IPS-18a (cell line): ENCODE measurements at regions not wholly inside any gene's neighbourhood (a gene's known extent, or its start where the extent isn't known, plus 50 kb on each side); places are given as distances from the start of the nearest gene placed in this dataset.

ENCODE experiments used
- H3K27ac ChIP-seq: one replicate; pipeline ENCODE4 v1.5.1; 2013; ENCODE audit warnings: low read length
- H3K27me3 ChIP-seq: one replicate; pipeline ENCODE4 v1.6.1; 2013; ENCODE audit warnings: mild to moderate bottlenecking, low read length; ENCODE audit not compliant: control insufficient read depth, insufficient read depth
- H3K36me3 ChIP-seq: one replicate; pipeline ENCODE4 v1.6.1; 2013; ENCODE audit warnings: low read depth, low read length; ENCODE audit not compliant: control insufficient read depth
- H3K4me1 ChIP-seq: one replicate; pipeline ENCODE4 v1.6.1; 2013; ENCODE audit warnings: low read depth, low read length; ENCODE audit not compliant: control insufficient read depth
- H3K4me3 ChIP-seq: one replicate; pipeline ENCODE4 v1.5.1; 2013; ENCODE audit warnings: low read length
- H3K9ac ChIP-seq: one replicate; pipeline ENCODE4 v1.6.1; 2013; ENCODE audit warnings: mild to moderate bottlenecking, low read length, moderate library complexity
- H3K9me3 ChIP-seq: one replicate; pipeline ENCODE4 v1.6.1; 2013; ENCODE audit warnings: low read depth, low read length; ENCODE audit not compliant: control insufficient read depth

GRCh38 chr4:163878336-163879121, 384.0 kb downstream of the TMA16 start:
- Histone ChIP-seq H3K4me1 (no peaks in the 10 kb centered on the region), H3K36me3 (no peaks in the 10 kb centered on the region), H3K9me3 (no peaks in the 10 kb centered on the region), H3K4me3 (no peak overlapping the region), H3K27me3 (no peaks in the 10 kb centered on the region), H3K9ac (no peak overlapping the region), H3K27ac (no peak overlapping the region)

DNA sequence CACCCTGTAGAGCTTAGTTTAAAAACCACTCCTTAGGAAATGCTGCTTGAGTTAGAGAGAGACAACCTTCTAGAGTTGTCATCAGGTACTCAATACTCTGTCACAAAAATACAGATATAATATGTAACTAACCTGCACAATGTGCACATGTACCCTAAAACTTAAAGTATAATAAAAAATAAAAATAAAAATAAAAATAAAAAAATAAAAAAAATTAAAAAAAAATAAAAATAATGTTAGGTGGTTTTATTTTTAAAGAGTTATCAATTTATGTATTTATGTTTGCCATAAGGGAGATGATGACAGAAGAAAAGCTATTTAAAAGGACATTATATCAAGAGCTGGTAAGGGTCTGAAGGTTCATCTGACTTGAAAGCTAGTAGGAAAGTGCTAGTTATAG, 397.9 kb downstream of the TMA16 start:
- Histone ChIP-seq H3K27me3 (no peaks in the 10 kb centered on the region), H3K36me3 (no peaks in the 10 kb centered on the region), H3K4me1 (peaks cover 15% of the 10 kb centered on the region), H3K27ac (no peak overlapping the region), H3K4me3 (no peak overlapping the region), H3K9ac (no peak overlapping the region), H3K9me3 (no peaks in the 10 kb centered on the region)

DNA sequence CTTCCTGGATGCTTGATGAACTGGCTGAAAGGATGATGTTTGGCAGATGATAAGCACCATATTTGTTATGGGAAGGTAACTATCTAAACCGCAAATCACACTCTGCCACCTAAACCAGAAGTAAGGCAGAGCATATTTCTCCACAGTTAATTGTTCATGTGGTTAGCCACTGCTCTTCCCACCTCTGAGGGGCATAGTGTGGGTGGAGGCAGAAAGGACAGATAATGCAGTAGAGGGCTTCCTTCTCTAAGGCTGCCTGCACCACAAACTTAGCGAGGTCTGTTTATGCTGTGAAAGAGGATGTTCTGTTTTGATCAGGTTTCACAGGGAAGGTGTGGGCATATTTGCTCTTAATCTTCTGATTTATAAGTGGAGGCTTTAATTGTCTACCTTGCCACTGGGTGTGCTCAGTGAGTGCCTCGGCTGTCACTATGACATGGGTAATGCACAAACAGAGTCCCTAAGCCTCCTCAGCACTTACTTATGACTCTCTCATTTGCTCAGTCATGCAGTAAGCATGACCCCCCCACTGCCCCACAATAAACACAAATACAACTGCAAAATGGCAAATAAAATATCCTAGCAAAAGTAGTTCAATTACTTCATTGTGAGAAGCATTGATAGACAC, 401.0 kb downstream of the TMA16 start:
- H3K27ac ChIP-seq = no peak overlapping the region
- H3K36me3 ChIP-seq = no peaks in the 10 kb centered on the region
- H3K9me3 ChIP-seq = no peaks in the 10 kb centered on the region
- H3K9ac ChIP-seq = no peak overlapping the region
- H3K4me1 ChIP-seq = peaks cover 15% of the 10 kb centered on the region
- no peaks in the 10 kb centered on the region for H3K27me3 ChIP-seq
- H3K4me3 ChIP-seq = no peak overlapping the region

DNA sequence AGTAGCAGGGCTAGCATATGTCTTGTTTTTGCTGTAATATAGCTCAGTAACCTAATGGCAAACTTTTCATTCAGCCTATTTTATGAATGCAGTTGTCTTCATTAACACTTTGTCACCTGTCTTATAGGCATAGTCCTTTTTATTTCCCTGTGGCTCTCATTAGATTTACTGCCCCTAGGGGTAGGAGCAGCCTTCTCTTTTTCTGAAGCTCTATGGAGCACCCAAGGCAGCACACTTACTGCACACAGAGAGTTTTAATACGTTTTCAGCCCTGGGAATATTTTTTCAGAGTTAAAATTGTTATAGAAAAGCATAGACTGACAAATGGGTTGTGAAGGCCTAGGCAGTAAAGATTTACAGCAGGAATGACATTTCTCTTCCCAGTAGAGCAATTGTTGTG, 406.8 kb downstream of the TMA16 start:
- Histone ChIP-seq H3K4me1 (peaks cover 18% of the 10 kb centered on the region), H3K9me3 (no peaks in the 10 kb centered on the region), H3K27me3 (no peaks in the 10 kb centered on the region), H3K27ac (no peak overlapping the region), H3K36me3 (no peaks in the 10 kb centered on the region), H3K9ac (no peak overlapping the region), H3K4me3 (no peak overlapping the region)

GRCh38 chr4:163902417-163902816, 407.9 kb downstream of the TMA16 start:
- peaks cover 11% of the 10 kb centered on the region for H3K4me1 ChIP-seq
- H3K4me3 ChIP-seq = no peak overlapping the region
- H3K36me3 ChIP-seq = no peaks in the 10 kb centered on the region
- H3K27me3 ChIP-seq = no peaks in the 10 kb centered on the region
- H3K9ac ChIP-seq = no peak overlapping the region
- H3K9me3 ChIP-seq = no peaks in the 10 kb centered on the region
- H3K27ac ChIP-seq = no peak overlapping the region

DNA sequence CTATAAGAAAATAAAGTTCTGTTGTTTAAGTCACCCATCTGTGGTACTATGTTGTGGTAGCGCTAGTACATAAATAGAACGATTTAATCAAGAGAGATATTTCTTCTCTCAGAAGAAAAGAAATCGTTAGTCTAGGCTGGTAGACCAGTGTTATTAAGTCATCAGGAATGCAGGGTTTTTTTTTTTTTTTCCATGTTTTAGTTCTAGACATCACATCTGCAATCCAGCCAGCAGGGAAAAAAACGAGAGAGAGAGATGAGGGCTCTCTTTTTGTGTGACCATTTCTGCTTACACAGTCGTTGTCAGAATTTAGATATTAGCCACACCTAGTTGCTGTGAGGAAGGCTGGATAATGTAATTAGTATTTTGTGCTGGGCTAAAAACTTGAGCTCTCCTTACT, 417.4 kb downstream of the TMA16 start:
- Histone ChIP-seq H3K9me3 (no peaks in the 10 kb centered on the region), H3K9ac (no peak overlapping the region), H3K4me3 (no peak overlapping the region), H3K27me3 (no peaks in the 10 kb centered on the region), H3K36me3 (no peaks in the 10 kb centered on the region), H3K4me1 (no peaks in the 10 kb centered on the region), H3K27ac (no peak overlapping the region)

DNA sequence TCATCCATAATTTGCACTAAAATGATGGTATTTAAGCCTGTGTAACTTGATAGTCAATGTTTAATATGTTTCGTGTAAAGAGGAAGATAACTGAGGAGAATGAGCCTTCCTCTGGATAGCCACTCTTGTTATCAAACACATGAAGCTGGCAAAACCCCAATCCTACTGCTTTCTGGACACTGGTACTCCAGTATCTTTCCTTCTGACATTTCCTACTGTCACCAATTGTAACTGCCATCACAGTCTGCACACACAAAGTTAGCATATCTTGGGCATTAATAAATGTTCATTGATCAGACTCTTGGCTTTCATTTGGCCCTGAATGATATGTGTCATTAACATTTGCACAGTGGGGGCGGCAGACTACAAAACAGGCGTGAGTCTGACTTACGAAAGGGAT, 419.1 kb downstream of the TMA16 start:
- Histone ChIP-seq H3K9ac (no peak overlapping the region), H3K4me1 (no peaks in the 10 kb centered on the region), H3K9me3 (no peaks in the 10 kb centered on the region), H3K4me3 (no peak overlapping the region), H3K36me3 (no peaks in the 10 kb centered on the region), H3K27ac (no peak overlapping the region), H3K27me3 (no peaks in the 10 kb centered on the region)

GRCh38 chr4:163915896-163916295, 421.4 kb downstream of the TMA16 start:
- Histone ChIP-seq H3K27me3 (no peaks in the 10 kb centered on the region), H3K27ac (no peak overlapping the region), H3K9ac (no peak overlapping the region), H3K4me1 (no peaks in the 10 kb centered on the region), H3K4me3 (no peak overlapping the region), H3K36me3 (no peaks in the 10 kb centered on the region), H3K9me3 (no peaks in the 10 kb centered on the region)

- no peaks in the 10 kb centered on the region for H3K9me3 ChIP-seq
- no peak overlapping the region for H3K4me3 ChIP-seq
- H3K27me3 ChIP-seq = no peaks in the 10 kb centered on the region
- no peaks in the 10 kb centered on the region for H3K4me1 ChIP-seq
- H3K36me3 ChIP-seq = no peaks in the 10 kb centered on the region
- no peak overlapping the region for H3K27ac ChIP-seq
- no peak overlapping the region for H3K9ac ChIP-seq
Observed at GRCh38 chr4:163920426-163920825, 425.9 kb downstream of the TMA16 start.

GRCh38 chr4:163922302-163922701, 427.8 kb downstream of the TMA16 start:
- H3K27me3 ChIP-seq = no peaks in the 10 kb centered on the region
- no peaks in the 10 kb centered on the region for H3K36me3 ChIP-seq
- no peaks in the 10 kb centered on the region for H3K4me1 ChIP-seq
- no peaks in the 10 kb centered on the region for H3K9me3 ChIP-seq
- no peak overlapping the region for H3K9ac ChIP-seq
- no peak overlapping the region for H3K4me3 ChIP-seq
- no peak overlapping the region for H3K27ac ChIP-seq

- Histone ChIP-seq H3K27ac (no peak overlapping the region), H3K36me3 (no peaks in the 10 kb centered on the region), H3K4me3 (no peak overlapping the region), H3K9ac (no peak overlapping the region), H3K9me3 (no peaks in the 10 kb centered on the region), H3K27me3 (no peaks in the 10 kb centered on the region), H3K4me1 (no peaks in the 10 kb centered on the region)
Observed at GRCh38 chr4:163923092-163923491, 428.6 kb downstream of the TMA16 start.

GRCh38 chr4:163930086-163930485, 435.6 kb downstream of the TMA16 start:
- Histone ChIP-seq H3K9me3 (no peaks in the 10 kb centered on the region), H3K4me3 (no peak overlapping the region), H3K27me3 (no peaks in the 10 kb centered on the region), H3K27ac (no peak overlapping the region), H3K9ac (no peak overlapping the region), H3K36me3 (no peaks in the 10 kb centered on the region), H3K4me1 (no peaks in the 10 kb centered on the region)
